SU-DHL-6 (cell line): ENCODE measurements at regions not wholly inside any gene's neighbourhood (a gene's known extent, or its start where the extent isn't known, plus 50 kb on each side); places are given as distances from the start of the nearest gene placed in this dataset.

Experiments
- H2AFZ ChIP-seq: fragments of 200-600 bp; sonication (generic); 2 replicates; pipeline ENCODE4 v1.6.1; 2014; ENCODE audit warnings: low read depth, mild to moderate bottlenecking, moderate library complexity, mixed read lengths, antibody characterized with exemption, low read length; ENCODE audit not compliant: severe bottlenecking
- H3F3A ChIP-seq: fragments of 200-600 bp; shearing (Covaris generic); 2 replicates; pipeline ENCODE4 v1.6.0; 2016; ENCODE audit warnings: antibody characterized with exemption, mild to moderate bottlenecking; ENCODE audit not compliant: insufficient read depth
- H3K27ac ChIP-seq: fragments of 200-600 bp; sonication (generic); 2 replicates; pipeline ENCODE4 v1.5.1; 2016; ENCODE audit warnings: low read depth, mild to moderate bottlenecking, low read length, moderate library complexity, mixed read lengths
- H3K27me3 ChIP-seq: fragments of 200-600 bp; sonication (generic), shearing (Covaris generic); 2 replicates; pipeline ENCODE4 v1.6.0; 2014; ENCODE audit warnings: mild to moderate bottlenecking, low read length
- H3K36me3 ChIP-seq: fragments of 200-600 bp; sonication (generic); 2 replicates; pipeline ENCODE4 v1.6.1; 2014; ENCODE audit warnings: mild to moderate bottlenecking, low read length, mixed read lengths
- H3K4me2 ChIP-seq: fragments of 300-600, 200-600 bp; shearing (Covaris generic), sonication (generic); 2 replicates; pipeline ENCODE4 v1.6.0; 2014; ENCODE audit warnings: low read length, low read depth, mild to moderate bottlenecking; ENCODE audit not compliant: poor library complexity, severe bottlenecking
- H3K4me3 ChIP-seq: fragments of 200-600 bp; sonication (generic); 2 replicates; pipeline ENCODE4 v1.5.1; 2014; ENCODE audit warnings: antibody characterized with exemption, low read length, mild to moderate bottlenecking, mixed read lengths; ENCODE audit not compliant: insufficient read depth, poor library complexity, severe bottlenecking
- H3K79me2 ChIP-seq: fragments of 200-600 bp; sonication (generic); 2 replicates; pipeline ENCODE4 v1.6.1; 2014; ENCODE audit warnings: mild to moderate bottlenecking, low read length, moderate library complexity; ENCODE audit not compliant: insufficient read depth
- H3K9ac ChIP-seq: fragments of 200-600 bp; sonication (generic); 2 replicates; pipeline ENCODE4 v1.7.0; 2014; ENCODE audit warnings: mild to moderate bottlenecking, low read length
- H3K9me2 ChIP-seq: fragments of 200-600 bp; sonication (generic); replicated peaks from 2 replicates; pipeline ENCODE4 v1.6.1; 2014; ENCODE audit warnings: low read length; ENCODE audit not compliant: insufficient read depth
- H3K9me3 ChIP-seq: fragments of 200-600 bp; sonication (generic); 2 replicates; pipeline ENCODE4 v1.6.1; 2014; ENCODE audit warnings: low read length, mixed read lengths; ENCODE audit not compliant: insufficient read depth
- H4K20me1 ChIP-seq: fragments of 200-600 bp; sonication (generic); 2 replicates; pipeline ENCODE4 v1.6.1; 2014; ENCODE audit warnings: low read depth, mild to moderate bottlenecking, antibody characterized with exemption, low read length, moderate library complexity, mixed read lengths
- CTCF ChIP-seq: fragments of 200-600 bp; sonication (generic); IDR thresholded peaks from one replicate; pipeline ENCODE4 v1.5.1; 2017; ENCODE audit warnings: antibody characterized with exemption, mild to moderate bottlenecking, low read length, moderate library complexity; ENCODE audit not compliant: insufficient read depth, poor library complexity, severe bottlenecking
- EZH2phosphoT487 ChIP-seq: fragments of 200-600 bp; sonication (generic), shearing (Covaris generic); conservative IDR thresholded peaks from 2 replicates; pipeline ENCODE4 v1.6.1; 2018; ENCODE audit warnings: mild to moderate bottlenecking, antibody characterized with exemption, low read length, moderate library complexity, mixed read lengths

- TF ChIP-seq EZH2phosphoT487 (no peak), CTCF (no peak)
- no peak overlapping the region for H3K9ac ChIP-seq
- no peaks in the 10 kb centered on the region for H3K79me2 ChIP-seq
- H3K4me2 ChIP-seq: no peak overlapping the region
- H3K27ac ChIP-seq: no peak overlapping the region
- H3K9me3 ChIP-seq: no peaks in the 10 kb centered on the region
- H4K20me1 ChIP-seq: no peaks in the 10 kb centered on the region
- H3K4me3 ChIP-seq: no peak overlapping the region
- no peaks in the 10 kb centered on the region for H3K36me3 ChIP-seq
- H3F3A ChIP-seq: no peaks in the 10 kb centered on the region
- H3K9me2 ChIP-seq: no peaks in the 10 kb centered on the region
- no peaks in the 10 kb centered on the region for H3K27me3 ChIP-seq
- H2AFZ ChIP-seq: no peak overlapping the region
Measured at GRCh38 chr20:56689318-56689717, 60.2 kb downstream of the TFAP2C start.

GRCh38 chr20:56689852-56690485 lies 60.9 kb downstream of the TFAP2C start:
- Histone ChIP-seq H3K27ac (no peak overlapping the region), H4K20me1 (no peaks in the 10 kb centered on the region), H3K36me3 (no peaks in the 10 kb centered on the region), H3K4me2 (no peak overlapping the region), H3K9ac (no peak overlapping the region), H3K27me3 (no peaks in the 10 kb centered on the region), H3K4me3 (no peak overlapping the region), H3K79me2 (no peaks in the 10 kb centered on the region), H3K9me3 (no peaks in the 10 kb centered on the region), H3K9me2 (no peaks in the 10 kb centered on the region), H3F3A (no peaks in the 10 kb centered on the region), H2AFZ (no peak overlapping the region)
- TF ChIP-seq EZH2phosphoT487 (no peak), CTCF (no peak)

- H3K27me3 ChIP-seq: no peaks in the 10 kb centered on the region
Measured at GRCh38 chr20:56690531-56691175, 61.5 kb downstream of the TFAP2C start.

More at GRCh38 chr20:56690531-56691175, 61.5 kb downstream of the TFAP2C start:
- H2AFZ ChIP-seq: no peak overlapping the region
- no peaks in the 10 kb centered on the region for H3K36me3 ChIP-seq
- no peak overlapping the region for H3K4me2 ChIP-seq
- H3K9ac ChIP-seq: no peak overlapping the region
- H3K9me2 ChIP-seq: no peaks in the 10 kb centered on the region
- H4K20me1 ChIP-seq: no peaks in the 10 kb centered on the region
- no peak overlapping the region for H3K27ac ChIP-seq
- H3K9me3 ChIP-seq: no peaks in the 10 kb centered on the region
- no peak overlapping the region for H3K4me3 ChIP-seq
- no peaks in the 10 kb centered on the region for H3F3A ChIP-seq
- no peaks in the 10 kb centered on the region for H3K79me2 ChIP-seq
- no peak for TF ChIP-seq EZH2phosphoT487
- no peak for TF ChIP-seq CTCF
